OCI-LY7 (cell line): ENCODE measurements at regions not wholly inside any gene's neighbourhood (a gene's known extent, or its start where the extent isn't known, plus 50 kb on each side); places are given as distances from the start of the nearest gene placed in this dataset.

Experiments used
- EZH2phosphoT487 ChIP-seq: fragments of 200-600 bp; sonication (generic); IDR thresholded peaks from 2 replicates; pipeline ENCODE4 v1.6.1; 2018; ENCODE audit warnings: low read depth, borderline replicate concordance, mild to moderate bottlenecking, mixed run types, antibody characterized with exemption, low read length, moderate library complexity, mixed read lengths
- TF ChIP-seq, protein P1 (sequence below): fragments of 200-600 bp; sonication (generic); conservative IDR thresholded peaks from 2 replicates; pipeline ENCODE4 v1.5.1; 2014; ENCODE audit warnings: mild to moderate bottlenecking, antibody characterized with exemption, low read length, moderate library complexity, mixed read lengths

DNA sequence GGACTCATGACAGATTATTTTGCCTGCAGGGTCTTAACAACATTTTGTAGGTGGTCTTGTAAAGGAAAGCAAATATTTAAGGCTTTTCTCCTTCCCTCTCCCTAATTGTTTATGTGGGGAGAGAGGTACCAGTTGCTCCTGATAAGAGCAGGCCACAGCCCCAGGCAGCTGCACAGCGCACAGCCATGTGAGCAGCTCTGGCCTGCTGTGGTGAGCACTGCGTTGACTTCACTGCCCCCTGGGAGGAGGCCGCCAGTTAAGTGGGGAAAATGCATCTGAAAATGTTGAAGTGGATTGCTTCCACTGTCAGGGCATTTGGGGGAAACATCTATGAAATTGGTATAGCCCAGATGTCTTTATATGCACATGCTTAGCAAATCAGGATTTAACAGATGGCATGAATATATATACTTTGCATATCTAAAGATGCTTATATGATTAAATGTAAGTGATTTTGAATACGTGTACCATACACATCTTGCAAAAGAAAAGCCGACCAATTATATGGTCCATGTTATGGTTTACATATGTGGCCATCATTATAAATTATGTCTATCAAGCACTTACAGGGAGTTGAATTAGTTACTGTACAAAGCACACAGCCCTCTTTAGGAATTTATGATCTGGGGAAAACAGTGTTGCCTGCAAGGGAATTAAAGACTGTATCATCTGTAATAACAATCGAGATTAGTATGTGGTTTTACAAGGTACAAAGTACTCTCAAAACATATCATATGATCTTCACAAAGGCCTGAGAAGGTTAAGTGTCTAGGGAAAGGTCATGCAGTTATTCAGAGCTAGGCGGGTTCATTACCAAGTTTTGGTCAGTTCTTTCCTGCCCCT lies 132.1 kb downstream of the RHOU start:
- TF ChIP-seq, protein P1, sequence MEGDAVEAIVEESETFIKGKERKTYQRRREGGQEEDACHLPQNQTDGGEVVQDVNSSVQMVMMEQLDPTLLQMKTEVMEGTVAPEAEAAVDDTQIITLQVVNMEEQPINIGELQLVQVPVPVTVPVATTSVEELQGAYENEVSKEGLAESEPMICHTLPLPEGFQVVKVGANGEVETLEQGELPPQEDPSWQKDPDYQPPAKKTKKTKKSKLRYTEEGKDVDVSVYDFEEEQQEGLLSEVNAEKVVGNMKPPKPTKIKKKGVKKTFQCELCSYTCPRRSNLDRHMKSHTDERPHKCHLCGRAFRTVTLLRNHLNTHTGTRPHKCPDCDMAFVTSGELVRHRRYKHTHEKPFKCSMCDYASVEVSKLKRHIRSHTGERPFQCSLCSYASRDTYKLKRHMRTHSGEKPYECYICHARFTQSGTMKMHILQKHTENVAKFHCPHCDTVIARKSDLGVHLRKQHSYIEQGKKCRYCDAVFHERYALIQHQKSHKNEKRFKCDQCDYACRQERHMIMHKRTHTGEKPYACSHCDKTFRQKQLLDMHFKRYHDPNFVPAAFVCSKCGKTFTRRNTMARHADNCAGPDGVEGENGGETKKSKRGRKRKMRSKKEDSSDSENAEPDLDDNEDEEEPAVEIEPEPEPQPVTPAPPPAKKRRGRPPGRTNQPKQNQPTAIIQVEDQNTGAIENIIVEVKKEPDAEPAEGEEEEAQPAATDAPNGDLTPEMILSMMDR = no peak
- no peak for TF ChIP-seq EZH2phosphoT487
